ENCODE measurements at regions not wholly inside any gene's neighbourhood (a gene's known extent, or its start where the extent isn't known, plus 50 kb on each side); places are given as distances from the start of the nearest gene placed in this dataset.

DNA sequence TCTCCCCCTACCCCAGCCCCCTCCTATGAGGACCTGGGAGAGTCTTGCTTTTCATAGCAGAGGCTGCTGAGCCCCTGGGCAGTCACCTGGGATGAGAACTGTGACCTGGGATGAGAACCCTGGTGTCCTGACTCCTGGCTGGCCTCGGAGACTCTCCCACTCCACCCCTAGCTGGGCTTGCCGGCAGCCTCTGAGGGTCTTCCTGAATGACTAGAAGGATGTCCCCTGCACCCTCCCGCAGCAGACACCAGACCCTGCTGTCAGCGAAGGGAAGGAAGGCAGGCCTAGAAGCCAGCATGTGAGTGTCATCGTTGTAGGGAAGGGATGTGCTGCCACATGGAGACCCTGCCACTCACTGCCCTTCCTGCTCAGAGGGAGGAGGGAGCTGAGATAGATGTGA is 203.4 kb upstream of the ZNF536 start:
- H3K4me1 Mint-ChIP-seq (ENCODE audit: low read depth), result no peaks in the 10 kb centered on the region
- no peaks in the 10 kb centered on the region for H3K9me3 Mint-ChIP-seq

DNA sequence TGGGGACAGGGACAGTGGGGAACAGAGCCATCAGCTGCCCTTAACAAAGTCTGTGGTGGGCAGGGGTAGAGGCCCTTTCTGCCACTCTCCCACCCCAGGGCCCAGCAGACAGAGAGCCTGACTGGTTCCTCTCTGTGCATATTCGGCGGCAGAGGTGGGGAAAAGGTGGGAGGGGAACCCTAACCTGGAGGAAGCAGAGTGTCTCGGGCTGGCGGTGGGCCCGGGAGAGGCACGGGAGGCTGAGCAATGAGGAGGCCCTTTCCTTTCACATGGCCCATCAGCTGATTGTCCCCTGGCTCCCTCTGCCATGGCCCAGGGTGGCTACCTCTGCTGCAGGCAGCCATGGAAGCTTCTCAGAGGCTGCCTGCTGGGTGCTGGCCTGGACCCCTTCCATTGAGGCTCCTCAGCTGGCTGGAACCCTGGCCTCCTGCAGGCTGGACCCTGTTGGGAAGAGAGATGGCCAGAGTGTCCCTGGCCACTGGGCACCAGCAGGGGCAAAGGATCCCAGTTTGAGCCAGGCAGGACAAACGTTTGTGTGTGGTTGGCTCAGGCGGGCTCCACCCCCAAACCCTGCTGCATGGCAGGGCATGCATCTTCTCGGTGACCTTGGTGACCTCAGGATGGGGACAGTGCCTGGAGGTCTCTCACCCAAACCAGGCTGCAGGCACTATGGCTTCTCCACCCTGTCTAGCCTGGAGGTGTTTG is 202.8 kb upstream of the ZNF536 start:
- H3K4me3 Mint-ChIP-seq, result no peak overlapping the region
- H3K9me3 Mint-ChIP-seq, result no peaks in the 10 kb centered on the region
- ATAC-seq (no peak), DNase-seq (no peak)
- no peaks in the 10 kb centered on the region for H3K36me3 Mint-ChIP-seq (ENCODE audit: insufficient read depth)
- H3K4me1 Mint-ChIP-seq (ENCODE audit: low read depth), result no peaks in the 10 kb centered on the region
- no peaks in the 10 kb centered on the region for H3K27me3 Mint-ChIP-seq (ENCODE audit: low read depth)

More for the DNA sequence above, 203.4 kb upstream of the ZNF536 start:
- no peak for DNase-seq
- no peak for ATAC-seq
- Mint-ChIP-seq H3K27me3 (ENCODE audit: low read depth) (no peaks in the 10 kb centered on the region), H3K36me3 (ENCODE audit: insufficient read depth) (no peaks in the 10 kb centered on the region), H3K4me3 (no peak overlapping the region)

DNA sequence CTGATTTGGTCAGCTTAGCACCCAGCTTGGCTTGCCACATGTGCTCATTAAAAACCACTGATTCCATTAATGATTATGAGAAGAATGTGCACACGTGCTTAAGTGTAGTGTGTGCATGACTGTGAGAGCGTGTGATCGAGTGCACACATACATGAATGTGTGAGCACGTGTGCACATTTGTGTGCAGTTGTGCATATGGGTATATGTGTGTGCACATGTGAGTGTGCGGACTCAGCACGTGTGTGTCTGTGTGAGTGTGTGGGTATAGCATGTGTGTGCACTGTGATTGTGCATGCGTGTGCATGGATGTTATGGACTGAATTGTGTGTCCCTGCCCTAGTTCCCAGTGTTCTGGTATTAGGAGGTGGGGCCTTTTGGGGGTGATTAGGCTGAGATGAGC is 202.1 kb upstream of the ZNF536 start:
- no peak overlapping the region for H3K4me3 Mint-ChIP-seq
- no peak for ATAC-seq
- no peaks in the 10 kb centered on the region for H3K27me3 Mint-ChIP-seq (ENCODE audit: low read depth)
- no peaks in the 10 kb centered on the region for H3K4me1 Mint-ChIP-seq (ENCODE audit: low read depth)
- H3K36me3 Mint-ChIP-seq (ENCODE audit: insufficient read depth), result no peaks in the 10 kb centered on the region
- no peak for DNase-seq
- H3K9me3 Mint-ChIP-seq, result no peaks in the 10 kb centered on the region

DNA sequence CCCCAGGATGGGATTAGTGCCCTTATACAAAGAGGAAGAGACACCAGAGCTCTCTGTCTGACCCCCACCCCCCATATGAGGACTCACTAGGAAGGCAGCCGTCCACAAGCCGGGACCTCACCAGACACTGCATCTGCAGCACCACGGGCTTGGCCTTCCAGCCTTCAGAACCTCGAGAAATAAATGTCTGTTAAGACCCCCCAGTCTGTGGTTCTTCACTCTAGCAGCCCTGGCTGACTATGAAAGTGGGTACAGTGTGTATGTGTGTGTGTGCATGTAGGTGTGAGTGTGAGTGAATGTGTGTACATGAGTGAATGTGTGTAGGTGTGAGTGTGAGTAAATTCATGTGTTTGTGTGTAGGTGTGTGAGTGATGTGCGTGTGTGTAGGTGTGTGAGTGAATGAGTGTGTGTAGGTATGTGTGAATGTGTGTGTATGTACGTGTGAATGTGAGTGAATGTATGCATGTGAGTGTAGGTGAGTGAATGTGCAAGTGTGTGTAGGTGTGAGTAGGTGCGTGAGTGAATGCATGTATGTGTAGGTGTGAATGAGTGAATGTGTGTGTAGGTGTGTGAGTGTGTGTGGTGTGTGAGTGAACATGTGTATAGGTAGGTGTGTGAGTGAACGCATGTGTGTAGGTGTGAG is 201.6 kb upstream of the ZNF536 start:
- Mint-ChIP-seq H3K4me3 (no peak overlapping the region), H3K4me1 (ENCODE audit: low read depth) (no peaks in the 10 kb centered on the region), H3K9me3 (no peaks in the 10 kb centered on the region), H3K36me3 (ENCODE audit: insufficient read depth) (no peaks in the 10 kb centered on the region), H3K27me3 (ENCODE audit: low read depth) (no peaks in the 10 kb centered on the region)
- no peak for ATAC-seq
- no peak for DNase-seq

DNA sequence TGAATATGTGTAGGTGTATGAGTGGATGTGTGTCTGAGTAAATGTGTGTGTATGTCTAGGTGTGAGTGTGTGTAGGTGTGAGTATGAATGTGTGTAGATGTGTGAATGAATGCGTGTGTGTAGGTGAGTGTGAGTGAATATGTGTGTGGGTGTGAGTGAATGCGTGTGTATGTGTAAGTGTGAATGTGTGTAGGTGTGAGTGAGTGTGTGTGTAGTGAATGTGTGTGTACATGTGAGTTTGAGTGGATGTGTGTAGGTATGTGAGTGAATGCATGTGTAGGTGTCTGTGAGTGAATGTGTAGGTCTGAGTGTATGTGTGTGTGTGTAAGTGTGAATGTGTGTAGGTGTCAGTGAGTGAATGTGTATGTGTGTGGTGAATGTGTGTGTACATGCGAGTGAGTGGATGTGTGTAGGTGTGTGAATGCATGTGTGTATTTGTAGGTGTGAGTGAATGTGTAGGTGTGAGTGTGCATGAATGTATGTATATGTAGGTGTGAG is 201.0 kb upstream of the ZNF536 start:
- H3K4me3 Mint-ChIP-seq, result no peak overlapping the region
- DNase-seq (no peak), ATAC-seq (no peak)
- no peaks in the 10 kb centered on the region for H3K36me3 Mint-ChIP-seq (ENCODE audit: insufficient read depth)
- no peaks in the 10 kb centered on the region for H3K4me1 Mint-ChIP-seq (ENCODE audit: low read depth)
- no peaks in the 10 kb centered on the region for H3K27me3 Mint-ChIP-seq (ENCODE audit: low read depth)
- H3K9me3 Mint-ChIP-seq, result no peaks in the 10 kb centered on the region

DNA sequence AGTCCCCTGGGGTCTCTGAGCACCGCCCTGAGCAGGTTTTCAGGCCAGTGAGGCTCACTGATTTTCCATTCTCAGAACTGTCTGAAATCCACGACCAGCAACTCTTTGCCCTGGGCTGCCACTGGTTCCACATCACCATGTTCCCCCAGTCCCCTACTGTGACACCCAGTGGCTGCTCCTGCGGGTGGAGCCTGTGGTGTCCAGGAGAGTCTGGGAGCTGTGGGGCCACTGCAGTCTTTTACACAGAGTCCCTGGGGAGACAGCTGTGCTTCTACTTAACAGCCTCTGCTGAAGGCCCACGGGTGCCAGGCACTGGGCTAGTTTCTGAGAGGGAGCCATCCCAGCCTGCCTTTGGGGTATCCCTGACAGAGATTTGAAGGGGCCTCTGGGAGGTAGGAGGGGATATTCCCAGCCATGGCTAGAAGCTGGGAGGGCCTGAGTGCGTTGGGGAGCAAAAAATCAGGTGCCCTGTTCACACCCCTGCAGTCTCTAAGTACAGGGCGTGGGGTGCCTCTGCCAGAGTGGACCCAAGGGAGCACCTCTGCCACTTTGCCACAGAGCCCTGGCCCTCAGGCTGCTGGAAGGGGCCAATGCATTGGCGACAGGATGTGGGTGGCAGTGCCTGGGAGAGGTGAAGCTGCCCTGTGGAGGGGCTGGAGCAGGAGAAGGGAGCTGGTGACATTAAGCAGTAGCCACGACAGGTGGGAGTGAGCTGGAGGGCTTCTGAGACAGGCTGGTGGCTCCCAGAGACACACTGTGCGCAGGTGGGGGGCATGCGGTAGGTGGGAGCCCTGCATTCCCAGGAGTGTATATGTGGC is 200.2 kb upstream of the ZNF536 start:
- peaks cover 3% of the 10 kb centered on the region for H3K27me3 Mint-ChIP-seq (ENCODE audit: low read depth)
- no peak overlapping the region for H3K4me3 Mint-ChIP-seq
- ATAC-seq (no peak), DNase-seq (no peak)
- H3K36me3 Mint-ChIP-seq (ENCODE audit: insufficient read depth), result no peaks in the 10 kb centered on the region
- H3K9me3 Mint-ChIP-seq, result no peaks in the 10 kb centered on the region
- no peaks in the 10 kb centered on the region for H3K4me1 Mint-ChIP-seq (ENCODE audit: low read depth)

DNA sequence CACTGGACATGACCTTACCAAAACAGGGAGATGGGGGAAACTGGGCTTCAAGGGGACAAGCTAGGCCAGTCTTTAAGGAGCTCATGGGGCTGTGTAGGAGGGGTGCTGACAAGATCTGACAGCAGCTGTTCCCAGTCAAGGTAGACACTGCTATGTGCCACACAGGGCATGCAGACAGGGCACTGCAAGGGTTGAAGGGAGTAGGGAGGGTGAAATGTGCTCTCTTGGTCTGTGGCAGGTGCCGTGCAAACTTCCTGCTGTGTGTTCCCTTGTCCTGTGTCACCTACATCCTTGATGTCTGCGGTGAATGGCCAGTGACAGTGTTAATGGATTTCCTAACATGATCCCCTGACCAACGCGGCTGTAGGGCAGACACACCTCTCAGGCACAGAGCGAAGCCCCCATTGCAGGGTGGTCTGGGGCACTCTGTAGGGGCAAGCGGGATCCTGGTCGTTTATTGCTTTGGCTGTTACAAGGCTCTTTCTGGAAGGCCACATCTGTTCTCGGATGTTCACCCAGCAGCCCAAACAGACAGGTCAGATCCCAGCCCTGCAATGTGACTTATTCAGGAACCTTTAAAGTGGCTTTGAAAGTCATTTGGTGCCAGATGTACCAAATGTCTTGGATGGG is 199.5 kb upstream of the ZNF536 start:
- Mint-ChIP-seq H3K27me3 (ENCODE audit: low read depth) (peaks cover 3% of the 10 kb centered on the region), H3K4me1 (ENCODE audit: low read depth) (no peaks in the 10 kb centered on the region), H3K36me3 (ENCODE audit: insufficient read depth) (no peaks in the 10 kb centered on the region), H3K9me3 (no peaks in the 10 kb centered on the region), H3K4me3 (no peak overlapping the region)
- ATAC-seq, result no peak
- DNase-seq, result no peak

DNA sequence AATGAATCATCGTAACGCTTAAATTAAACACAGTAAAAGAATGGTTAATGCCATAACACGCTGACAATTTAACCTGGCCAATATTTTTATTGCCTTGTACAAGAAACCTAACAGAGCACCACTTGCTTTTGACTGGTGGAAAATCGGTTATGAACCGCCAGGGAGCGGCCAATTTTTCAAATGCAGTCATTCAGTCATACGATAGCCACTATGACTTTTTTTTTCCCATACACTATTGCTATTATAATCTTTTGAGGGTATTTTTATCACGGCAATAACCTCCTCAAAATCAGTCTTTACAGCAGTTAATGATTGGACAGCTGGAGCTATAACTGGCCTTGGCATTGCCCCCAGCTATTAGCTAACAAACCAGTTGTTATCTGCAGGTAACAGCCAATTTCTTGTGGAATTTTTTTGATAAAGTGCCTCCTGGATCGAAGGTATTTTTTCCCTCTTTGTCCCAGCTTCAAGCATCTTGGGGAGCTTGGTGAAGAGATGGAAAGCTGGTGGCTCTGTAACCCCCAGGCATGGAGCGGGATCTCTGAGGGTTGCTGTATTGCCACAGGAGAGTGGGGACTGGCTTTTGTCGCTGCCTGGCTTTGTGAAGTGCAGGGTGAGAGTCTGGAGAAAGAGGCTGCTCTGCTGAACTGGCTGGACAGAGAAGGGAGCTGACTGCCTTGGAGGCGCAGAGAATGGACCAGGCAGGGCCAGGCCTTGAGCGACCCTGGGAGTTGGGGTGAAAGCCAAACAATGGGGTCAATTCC is 198.4 kb upstream of the ZNF536 start:
- no peaks in the 10 kb centered on the region for H3K36me3 Mint-ChIP-seq (ENCODE audit: insufficient read depth)
- H3K4me1 Mint-ChIP-seq (ENCODE audit: low read depth), result no peaks in the 10 kb centered on the region
- H3K27me3 Mint-ChIP-seq (ENCODE audit: low read depth), result peaks cover 5% of the 10 kb centered on the region
- no peaks in the 10 kb centered on the region for H3K9me3 Mint-ChIP-seq
- H3K4me3 Mint-ChIP-seq, result no peak overlapping the region
- no peak for DNase-seq
- ATAC-seq, result no peak

DNA sequence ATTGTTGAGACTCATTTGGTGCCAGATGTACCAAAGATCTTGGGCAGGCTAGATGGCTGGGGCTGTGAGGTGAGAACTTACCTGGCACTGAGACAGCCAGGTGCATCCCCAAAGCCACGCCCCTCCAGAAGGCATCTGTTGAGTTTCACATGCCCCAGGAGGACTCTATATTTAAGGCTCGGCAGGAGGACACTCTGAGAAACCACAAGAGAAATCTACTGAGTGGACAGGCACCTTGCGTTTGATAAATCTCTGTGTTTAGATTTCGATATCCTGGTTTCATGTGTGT is 197.9 kb upstream of the ZNF536 start:
- H3K27me3 Mint-ChIP-seq (ENCODE audit: low read depth), result peaks cover 5% of the 10 kb centered on the region
- no peaks in the 10 kb centered on the region for H3K4me1 Mint-ChIP-seq (ENCODE audit: low read depth)
- H3K36me3 Mint-ChIP-seq (ENCODE audit: insufficient read depth), result no peaks in the 10 kb centered on the region
- DNase-seq, result no peak
- H3K9me3 Mint-ChIP-seq, result peaks cover 2% of the 10 kb centered on the region
- no peak overlapping the region for H3K4me3 Mint-ChIP-seq
- ATAC-seq, result no peak

DNA sequence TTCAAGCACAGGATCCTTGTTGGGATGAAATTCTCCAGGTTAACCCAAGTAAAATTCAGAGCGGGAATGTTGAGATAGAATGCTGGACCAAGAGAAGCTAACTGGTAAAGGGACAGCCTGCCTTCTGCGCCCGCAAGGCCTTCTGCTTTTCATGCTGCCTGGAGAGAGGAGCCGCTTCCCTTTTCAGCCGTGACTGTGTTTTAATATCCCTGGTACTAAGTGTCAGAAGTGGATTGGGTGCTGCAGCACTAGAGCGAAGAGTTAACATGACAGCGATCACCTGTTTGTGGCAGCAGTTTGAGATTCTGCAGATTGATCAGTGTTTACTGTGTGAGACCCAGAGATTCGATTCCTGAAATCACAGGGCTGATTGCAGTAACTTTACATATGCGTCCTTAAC is 197.4 kb upstream of the ZNF536 start:
- H3K27me3 Mint-ChIP-seq (ENCODE audit: low read depth), result peaks cover 5% of the 10 kb centered on the region
- H3K9me3 Mint-ChIP-seq, result peaks cover 7% of the 10 kb centered on the region
- ATAC-seq, result no peak
- no peaks in the 10 kb centered on the region for H3K36me3 Mint-ChIP-seq (ENCODE audit: insufficient read depth)
- no peak overlapping the region for H3K4me3 Mint-ChIP-seq
- no peak for DNase-seq
- no peaks in the 10 kb centered on the region for H3K4me1 Mint-ChIP-seq (ENCODE audit: low read depth)

DNA sequence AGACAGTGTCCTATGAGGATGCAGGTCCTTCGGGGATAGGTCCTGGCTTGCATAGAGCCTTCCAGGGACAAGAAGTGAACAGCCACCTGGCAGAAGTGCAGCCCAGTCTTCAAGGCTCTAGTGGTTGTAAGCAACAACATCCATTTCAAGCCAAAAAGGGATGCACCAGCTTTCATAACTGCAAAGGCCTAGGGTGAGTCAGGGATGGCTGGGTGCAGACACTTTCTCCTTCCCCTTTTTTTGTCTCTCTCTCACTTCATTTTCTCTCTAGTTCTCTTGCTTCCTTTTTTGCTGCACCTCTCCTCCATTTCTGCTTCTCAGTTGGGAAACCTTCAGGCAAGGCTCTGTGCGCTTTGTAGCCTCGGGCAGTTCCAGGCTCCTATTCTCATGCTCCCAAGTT is 196.2 kb upstream of the ZNF536 start:
- no peaks in the 10 kb centered on the region for H3K4me1 Mint-ChIP-seq (ENCODE audit: low read depth)
- H3K4me3 Mint-ChIP-seq, result no peak overlapping the region
- H3K9me3 Mint-ChIP-seq, result peaks cover 13% of the 10 kb centered on the region
- peaks cover 5% of the 10 kb centered on the region for H3K27me3 Mint-ChIP-seq (ENCODE audit: low read depth)
- ATAC-seq (no peak), DNase-seq (no peak)
- no peaks in the 10 kb centered on the region for H3K36me3 Mint-ChIP-seq (ENCODE audit: insufficient read depth)

DNA sequence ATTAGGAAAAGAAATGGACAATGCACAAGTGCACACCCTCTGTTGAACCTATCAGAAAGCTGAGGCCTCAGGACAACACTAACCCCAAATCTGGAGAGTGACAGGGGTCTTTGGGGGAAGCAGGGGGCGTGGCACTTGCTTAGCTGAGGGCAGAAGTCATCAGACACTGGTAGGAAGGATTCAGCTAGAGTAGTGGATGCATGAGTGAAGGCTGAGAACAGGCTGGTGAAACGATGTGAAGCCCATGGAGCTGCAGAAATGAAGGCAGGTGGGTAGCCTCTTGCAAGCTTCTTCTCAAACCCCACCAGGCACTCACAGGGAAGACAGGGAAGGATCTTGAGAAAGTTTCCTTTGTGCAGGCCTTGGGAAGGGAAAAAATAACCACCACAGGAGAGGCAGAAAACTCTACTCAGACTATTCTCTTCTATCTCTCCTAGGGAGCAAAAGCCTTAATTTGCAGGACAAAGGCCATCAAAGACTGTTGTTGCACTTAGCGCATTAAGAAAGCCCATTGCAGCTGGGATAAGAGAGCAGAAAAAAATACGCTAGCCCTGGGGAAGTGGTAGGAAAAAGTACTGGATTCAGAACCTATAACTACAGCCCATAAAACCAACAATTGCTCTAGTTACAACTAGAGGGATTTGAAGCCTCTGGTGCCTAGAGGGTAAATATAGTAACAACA is 193.3 kb upstream of the ZNF536 start:
- ATAC-seq (no peak), DNase-seq (no peak)
- Mint-ChIP-seq H3K4me1 (ENCODE audit: low read depth) (no peaks in the 10 kb centered on the region), H3K36me3 (ENCODE audit: insufficient read depth) (no peaks in the 10 kb centered on the region), H3K4me3 (no peak overlapping the region), H3K27me3 (ENCODE audit: low read depth) (peaks cover 5% of the 10 kb centered on the region), H3K9me3 (peaks cover 34% of the 10 kb centered on the region)

DNA sequence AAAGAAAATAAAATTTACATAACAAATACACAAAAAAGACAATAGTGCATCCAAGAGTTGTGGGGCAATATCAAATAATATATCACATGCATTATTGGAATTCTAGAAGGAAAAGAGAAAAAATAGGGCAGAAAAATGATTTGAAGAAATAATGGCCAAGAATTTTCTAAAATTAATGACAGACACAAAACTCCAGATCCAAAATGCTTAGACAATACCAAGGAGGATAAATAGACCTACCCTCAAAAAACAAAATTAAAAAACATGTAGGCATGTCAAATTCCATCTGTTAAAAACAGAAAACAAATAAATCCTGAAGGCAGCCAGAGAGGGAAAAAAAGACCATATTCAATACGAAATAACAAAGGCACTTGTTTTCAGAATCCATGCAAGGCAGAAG is 191.5 kb upstream of the ZNF536 start:
- Mint-ChIP-seq H3K9me3 (peaks cover 40% of the 10 kb centered on the region), H3K36me3 (ENCODE audit: insufficient read depth) (no peaks in the 10 kb centered on the region), H3K4me1 (ENCODE audit: low read depth) (no peaks in the 10 kb centered on the region), H3K27me3 (ENCODE audit: low read depth) (peaks cover 5% of the 10 kb centered on the region), H3K4me3 (no peak overlapping the region)
- ATAC-seq (no peak), DNase-seq (no peak)
